ENCODE measurements at regions not wholly inside any gene's neighbourhood (a gene's known extent, or its start where the extent isn't known, plus 50 kb on each side); places are given as distances from the start of the nearest gene placed in this dataset.

DNA sequence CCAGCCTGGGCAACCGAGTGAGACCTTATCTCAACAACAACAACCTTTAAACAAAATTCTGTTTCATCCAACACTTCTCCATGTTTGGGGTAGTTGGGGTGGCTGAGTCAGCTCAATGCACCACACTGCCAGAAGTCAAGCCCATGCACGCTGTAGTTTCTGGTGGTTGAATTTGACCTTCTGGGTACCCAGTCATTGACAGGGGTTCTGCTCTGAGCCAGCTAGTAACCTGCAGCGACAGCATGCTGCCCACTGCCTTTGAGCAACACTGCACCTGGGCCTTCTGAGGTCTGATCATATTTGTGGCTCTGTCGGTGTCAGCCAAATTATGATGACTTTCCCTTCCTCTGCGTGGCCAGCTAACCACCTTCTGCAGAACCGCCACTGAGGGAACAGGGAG is 84.6 kb upstream of the ZNF438 start:
- no peak for DNase-seq
- Histone ChIP-seq H3K27ac (no peak overlapping the region), H3K4me1 (no peaks in the 10 kb centered on the region), H3K27me3 (no peaks in the 10 kb centered on the region), H3K4me3 (no peak overlapping the region), H3K9me3 (no peaks in the 10 kb centered on the region), H3K36me3 (no peaks in the 10 kb centered on the region)
- no peak for TF ChIP-seq POLR2A (IDR thresholded peaks at IDR 0.05)
- no peak for TF ChIP-seq CTCF (IDR thresholded peaks at IDR 0.05)
- intact Hi-C loops (cut with DNase I; ENCODE audit: low total_unique reads): no loop called here

DNA sequence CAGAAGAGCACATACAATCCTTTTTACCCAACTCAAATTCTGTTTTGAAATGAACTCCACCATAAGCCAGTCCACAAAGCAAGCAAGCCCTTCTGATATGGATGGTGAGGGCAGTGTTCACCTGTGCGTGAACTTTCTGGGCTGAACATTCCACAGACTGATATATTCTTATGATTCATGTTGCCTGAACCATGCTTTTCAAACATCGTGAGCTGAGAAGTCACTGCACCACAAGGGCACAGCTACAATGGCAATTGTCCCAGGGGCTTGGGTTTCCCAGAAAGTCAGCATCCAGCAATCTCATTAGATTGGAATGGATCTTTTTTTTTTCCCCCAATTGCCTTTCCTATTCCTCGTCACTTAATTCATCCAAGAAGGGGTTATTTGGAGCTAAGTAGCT is 86.9 kb upstream of the ZNF438 start:
- H3K27me3 ChIP-seq: no peaks in the 10 kb centered on the region
- H3K4me3 ChIP-seq: no peak overlapping the region
- no peaks in the 10 kb centered on the region for H3K36me3 ChIP-seq
- no peaks in the 10 kb centered on the region for H3K4me1 ChIP-seq
- H3K27ac ChIP-seq: no peak overlapping the region
- no peak for DNase-seq
- no peak for TF ChIP-seq CTCF (IDR thresholded peaks at IDR 0.05)
- TF ChIP-seq POLR2A (IDR thresholded peaks at IDR 0.05): no peak
- H3K9me3 ChIP-seq: no peaks in the 10 kb centered on the region
- intact Hi-C loops (cut with DNase I; ENCODE audit: low total_unique reads): no loop called here

- Histone ChIP-seq H3K9me3 (no peaks in the 10 kb centered on the region), H3K4me3 (no peak overlapping the region), H3K36me3 (no peaks in the 10 kb centered on the region), H3K27ac (peak overlapping the region in 1 of 2 donors; percentile 56), H3K4me1 (no peaks in the 10 kb centered on the region), H3K27me3 (no peaks in the 10 kb centered on the region)
- intact Hi-C loops (cut with DNase I; ENCODE audit: low total_unique reads): no loop called here
- no peak for DNase-seq
- TF ChIP-seq POLR2A (IDR thresholded peaks at IDR 0.05): no peak
- TF ChIP-seq CTCF (IDR thresholded peaks at IDR 0.05): no peak
Observed at GRCh38 chr10:31120392-31120791, 88.7 kb upstream of the ZNF438 start.

GRCh38 chr10:31120961-31121685 is 89.5 kb upstream of the ZNF438 start:
- DNase-seq: no peak
- no peaks in the 10 kb centered on the region for H3K4me1 ChIP-seq
- no peaks in the 10 kb centered on the region for H3K27me3 ChIP-seq
- TF ChIP-seq CTCF (IDR thresholded peaks at IDR 0.05): no peak
- TF ChIP-seq POLR2A (IDR thresholded peaks at IDR 0.05): no peak
- no peaks in the 10 kb centered on the region for H3K36me3 ChIP-seq
- no peaks in the 10 kb centered on the region for H3K9me3 ChIP-seq
- H3K4me3 ChIP-seq: no peak overlapping the region
- H3K27ac ChIP-seq: peak overlapping the region in 1 of 2 donors; percentile 42
- intact Hi-C loops (cut with DNase I; ENCODE audit: low total_unique reads): no loop called here

DNA sequence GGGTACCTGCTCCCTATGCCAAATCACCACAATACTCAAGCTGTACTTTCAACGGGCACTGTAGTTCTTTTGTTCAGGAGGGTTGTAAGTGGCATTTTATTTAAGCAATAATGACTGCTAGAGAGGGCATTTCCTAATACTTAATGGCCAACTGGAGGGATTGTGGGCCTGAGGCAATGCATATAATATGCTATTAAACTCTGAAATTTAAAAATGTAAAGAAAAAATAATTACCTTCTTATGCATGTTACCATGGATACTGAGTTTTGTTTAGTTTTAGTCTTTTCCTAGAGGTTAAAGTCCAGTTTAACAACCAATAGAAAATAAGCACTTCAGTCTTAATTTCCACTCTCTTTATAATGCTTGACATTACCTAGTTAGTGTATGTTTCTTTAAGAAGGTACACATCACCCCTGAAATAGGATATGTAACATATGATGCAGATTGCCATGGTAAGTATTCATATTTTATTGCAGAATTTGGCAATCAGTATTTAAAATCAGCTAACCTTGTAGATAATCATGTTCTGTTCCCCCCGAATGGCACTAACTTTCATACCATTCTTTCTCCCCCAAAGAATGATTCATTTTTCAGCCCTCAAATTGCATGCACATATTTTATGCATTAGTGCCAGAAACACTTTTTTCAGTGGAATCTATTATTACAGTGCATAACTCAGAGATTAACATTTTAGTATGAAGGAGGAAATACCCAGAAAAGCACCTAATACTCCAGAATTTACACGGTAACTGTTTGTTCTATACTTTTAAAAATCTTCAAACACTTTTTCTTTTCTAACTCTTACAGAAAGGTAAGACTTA is 90.3 kb upstream of the ZNF438 start:
- DNase-seq: no peak
- Histone ChIP-seq H3K36me3 (no peaks in the 10 kb centered on the region), H3K27me3 (no peaks in the 10 kb centered on the region), H3K9me3 (no peaks in the 10 kb centered on the region), H3K27ac (peak overlapping the region in 1 of 2 donors; percentile 42), H3K4me1 (no peaks in the 10 kb centered on the region), H3K4me3 (no peak overlapping the region)
- intact Hi-C loops (cut with DNase I; ENCODE audit: low total_unique reads): no loop called here
- TF ChIP-seq CTCF (IDR thresholded peaks at IDR 0.05): no peak

Data from uterus (tissue), 3 donors.